HG03432 (cell line): ENCODE measurements at regions not wholly inside any gene's neighbourhood (a gene's known extent, or its start where the extent isn't known, plus 50 kb on each side); places are given as distances from the start of the nearest gene placed in this dataset.

Experiments
- ATAC-seq: cut with Tn5 transposase; IDR thresholded peaks from one replicate; pipeline ENCODE4 v1.9.1; 2021; ENCODE audit warnings: mild to moderate bottlenecking, moderate library complexity; ENCODE audit not compliant: unreplicated experiment

- ATAC-seq, result no peak
Measured at GRCh38 chr21:43364261-43364510, 62.7 kb downstream of the SIK1 start.

GRCh38 chr21:43363506-43364260, 63.2 kb downstream of the SIK1 start:
- no peak for ATAC-seq

DNA sequence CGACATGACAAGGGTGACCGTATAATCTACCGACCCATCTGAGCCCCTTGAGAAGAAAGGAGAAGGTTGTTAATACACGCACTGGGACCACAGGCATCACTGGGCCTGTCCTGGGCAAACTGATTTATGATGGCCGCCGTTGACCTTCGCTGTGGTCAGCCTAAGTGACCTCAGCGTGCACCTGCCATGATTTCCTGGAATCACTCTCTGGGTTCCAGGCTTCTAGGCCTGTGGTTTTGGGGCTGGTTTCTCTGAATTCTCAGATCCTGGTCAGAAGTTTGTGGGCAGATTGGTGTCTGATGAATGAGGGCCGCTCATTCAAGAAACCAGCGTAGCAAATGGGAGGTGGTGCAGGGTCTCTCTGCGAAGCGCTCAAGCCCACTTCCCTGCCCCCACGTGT, 64.0 kb downstream of the SIK1 start:
- ATAC-seq, result no peak

- peak; percentile 65 for ATAC-seq
Measured at GRCh38 chr21:43362321-43362791, 64.6 kb downstream of the SIK1 start.

GRCh38 chr21:43361493-43362296, 65.2 kb downstream of the SIK1 start:
- peak; percentile 66 for ATAC-seq

DNA sequence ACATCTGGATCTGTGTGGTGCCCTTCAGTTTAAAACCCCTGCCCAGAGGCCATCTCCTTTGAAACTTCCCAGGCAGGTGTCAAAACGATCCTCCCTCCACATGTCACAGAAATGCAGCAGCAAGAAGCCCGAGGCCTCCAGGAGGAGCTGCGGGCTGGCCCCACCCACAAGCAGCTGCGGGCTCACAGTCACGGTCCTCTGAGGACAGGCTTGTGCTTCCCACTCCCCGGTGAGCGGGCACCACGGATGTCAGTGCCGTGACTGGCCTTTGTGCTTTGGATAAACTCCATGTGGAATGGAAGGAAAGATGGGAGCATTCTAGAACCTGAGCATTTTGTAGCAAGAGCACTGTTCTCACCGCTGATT, 65.8 kb downstream of the SIK1 start:
- no peak for ATAC-seq

DNA sequence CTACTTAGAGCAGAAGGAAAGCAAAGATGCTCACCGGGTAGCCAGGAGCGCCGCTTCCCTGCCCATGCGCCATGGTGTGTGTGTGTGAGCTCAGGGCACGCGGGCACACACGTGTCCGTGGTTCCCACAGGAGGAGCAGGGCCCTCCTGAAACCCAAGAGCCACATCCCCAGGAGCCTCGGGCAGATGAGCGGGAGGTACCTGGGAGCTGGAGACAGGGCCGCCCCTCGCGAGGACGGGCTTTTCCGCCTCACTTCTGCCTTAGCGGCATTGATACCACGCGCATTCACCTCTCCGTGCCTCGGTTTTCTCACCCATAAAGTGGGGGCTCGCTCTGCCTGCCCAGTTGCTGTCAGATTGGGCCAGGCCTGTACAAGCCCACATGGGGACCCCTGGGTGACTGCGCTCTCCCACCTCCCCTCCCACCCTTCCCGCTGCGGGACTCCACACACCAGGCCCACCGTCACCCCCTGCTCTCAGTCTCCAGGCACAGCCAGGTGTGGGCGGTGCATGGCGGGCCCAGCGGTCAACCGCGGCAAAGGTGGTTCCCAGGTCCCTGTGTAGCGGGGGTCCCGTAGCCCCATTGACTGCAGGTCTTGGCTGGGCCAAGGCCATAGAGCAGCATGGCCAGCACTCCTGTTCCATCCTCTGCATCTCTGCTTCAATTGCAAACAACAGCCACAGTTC, 66.3 kb downstream of the SIK1 start:
- ATAC-seq, result no peak

DNA sequence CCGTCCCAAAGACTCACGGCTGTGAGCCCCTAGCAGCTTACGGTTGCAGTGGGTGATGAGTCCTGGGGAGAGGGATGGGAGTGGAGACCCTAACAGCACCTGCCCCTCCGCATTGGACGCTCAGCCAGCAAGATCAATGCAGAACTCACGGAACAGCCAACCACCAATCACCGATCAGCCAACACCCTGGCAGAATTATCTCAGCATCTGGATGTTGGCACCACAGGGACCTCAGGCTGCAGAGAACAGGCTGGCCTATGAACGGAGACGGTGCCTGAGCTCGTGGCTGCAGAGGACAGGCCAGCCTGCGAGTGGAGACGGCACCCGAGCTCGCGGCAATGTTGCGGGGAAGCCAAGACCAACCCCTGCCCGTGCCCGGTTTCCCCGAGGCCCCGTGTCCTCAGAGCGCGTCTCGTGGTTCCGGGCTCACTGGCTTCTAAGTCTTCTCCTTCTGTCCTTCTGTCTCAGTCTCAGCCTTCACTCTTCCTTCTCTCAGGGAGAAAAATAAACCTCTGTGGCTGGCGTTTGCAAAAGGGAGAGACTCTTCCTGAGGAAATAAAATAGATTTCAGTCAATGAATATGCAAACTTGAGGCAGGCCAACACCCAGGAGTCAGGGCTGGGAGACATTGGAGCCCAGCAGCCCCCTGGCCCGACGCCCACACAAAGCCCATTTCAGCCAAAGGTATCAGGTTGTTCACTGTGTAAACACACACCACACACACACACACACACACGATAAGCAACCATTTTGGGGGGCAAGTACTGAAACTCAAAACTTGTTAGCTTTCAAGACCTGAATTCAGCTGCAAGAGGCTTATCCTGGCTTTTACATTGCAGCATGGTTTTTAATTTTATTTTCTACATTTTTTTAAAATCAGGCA, 67.8 kb downstream of the SIK1 start:
- no peak for ATAC-seq

DNA sequence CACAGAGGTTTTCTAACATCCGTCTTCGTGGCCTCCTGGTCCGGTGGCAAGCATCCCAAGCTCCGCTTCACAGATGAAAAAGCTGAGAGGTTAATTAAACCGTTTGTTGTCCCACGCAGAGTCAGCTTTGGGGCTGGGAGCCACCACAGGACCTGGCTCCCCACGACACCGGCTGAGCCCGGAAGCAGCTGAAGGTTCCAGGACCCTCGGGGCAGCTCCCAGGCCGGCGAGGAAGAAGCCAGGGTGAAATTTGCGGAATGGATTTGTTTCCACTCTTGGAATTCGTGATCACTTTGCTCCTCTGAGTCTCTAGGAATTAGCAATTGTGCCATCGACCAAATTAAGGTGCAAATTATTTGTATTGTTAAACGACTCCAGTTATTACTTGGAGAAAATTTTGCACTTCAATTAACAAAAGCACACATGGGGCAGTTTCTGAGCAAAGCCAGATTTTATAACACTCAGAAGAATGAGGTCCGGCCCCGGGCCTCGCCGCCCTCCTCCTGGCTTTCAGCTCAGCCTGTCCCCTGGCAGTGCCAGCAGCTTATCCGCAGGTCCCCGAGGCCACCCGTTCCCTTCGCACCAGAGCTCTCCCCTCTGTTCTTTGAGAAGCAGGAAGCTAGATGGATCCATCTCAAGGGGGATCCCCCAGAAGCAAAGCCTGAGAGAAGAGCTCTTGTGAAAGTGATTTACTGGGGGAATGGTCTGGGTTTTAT, 69.1 kb downstream of the SIK1 start:
- ATAC-seq, result no peak

DNA sequence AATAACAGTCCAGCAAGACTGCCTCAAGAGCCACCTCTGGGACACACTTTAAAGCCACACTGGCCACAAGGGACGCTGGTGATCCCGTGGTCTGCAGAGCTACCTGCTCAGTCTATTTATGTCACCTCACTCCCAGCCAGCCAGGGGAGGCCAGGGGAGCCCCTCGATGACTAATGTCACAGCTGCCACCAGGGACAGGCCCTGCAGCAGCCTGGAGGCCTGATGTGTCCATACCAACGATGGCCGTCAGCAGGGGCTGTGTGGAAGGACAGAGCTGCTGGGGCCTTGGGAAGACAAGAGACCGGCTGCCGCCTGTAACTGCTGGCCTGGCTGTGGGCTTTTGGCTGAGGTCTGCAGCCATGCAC, 71.0 kb downstream of the SIK1 start:
- ATAC-seq, result no peak

- no peak for ATAC-seq
Measured at GRCh38 chr21:43355266-43355924, 71.5 kb downstream of the SIK1 start.

GRCh38 chr21:43354666-43355065, 72.3 kb downstream of the SIK1 start:
- no peak for ATAC-seq

DNA sequence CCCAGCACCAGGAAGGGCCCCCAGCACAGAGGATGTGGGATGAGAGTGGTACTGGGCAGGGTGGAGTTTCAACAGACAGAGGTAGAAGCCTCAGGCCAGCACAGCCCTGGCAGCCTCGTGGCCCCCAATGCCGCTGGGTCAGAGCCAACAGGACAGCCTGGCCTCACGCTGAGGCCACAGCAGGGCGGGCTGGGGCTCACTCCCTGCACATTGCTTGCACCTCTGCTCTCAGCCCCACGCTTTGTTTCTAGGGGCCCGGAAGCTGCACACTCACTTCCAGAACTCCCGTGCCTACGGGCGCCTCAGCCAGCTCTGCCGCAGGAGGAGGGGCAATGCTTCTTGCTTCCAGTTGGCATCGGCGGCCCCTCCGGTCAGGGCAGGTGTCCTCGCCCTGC, 72.9 kb downstream of the SIK1 start:
- ATAC-seq, result no peak

- ATAC-seq, result no peak
Measured at GRCh38 chr21:43353282-43354025, 73.5 kb downstream of the SIK1 start.

DNA sequence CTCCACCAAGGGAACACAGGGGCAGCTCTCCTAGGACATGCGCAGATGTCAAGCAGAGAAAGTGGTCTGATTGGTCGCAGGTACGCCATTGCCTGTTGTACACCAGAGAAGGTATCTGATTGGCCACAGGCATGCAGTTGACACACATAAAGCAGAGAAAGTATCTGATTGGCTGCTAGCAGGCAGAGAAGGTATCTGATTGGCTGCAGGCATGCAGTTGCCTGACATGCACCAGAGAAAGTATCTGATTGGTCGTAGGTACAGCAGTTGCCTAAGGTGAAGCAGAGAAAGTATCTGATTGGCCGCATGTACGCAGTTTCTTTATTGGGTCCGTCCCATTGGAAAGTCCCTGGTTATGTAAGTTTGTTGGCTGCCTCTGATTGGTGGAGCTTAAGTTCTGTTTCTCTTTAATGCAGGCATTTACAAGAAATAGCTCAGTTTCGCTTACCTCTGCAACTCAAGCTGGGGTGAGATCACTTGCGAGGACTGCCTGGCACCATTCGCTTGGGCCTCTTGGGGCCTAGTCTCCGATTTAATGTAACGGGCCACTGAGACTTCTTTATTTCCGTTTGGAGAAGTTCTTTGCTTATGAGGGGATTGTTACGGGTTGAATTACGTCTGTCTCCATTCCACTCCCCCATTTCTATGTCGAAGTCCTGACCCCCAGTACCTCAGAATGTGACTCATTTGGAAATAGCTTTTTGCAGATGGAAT, 74.2 kb downstream of the SIK1 start:
- ATAC-seq, result peak; percentile 74

DNA sequence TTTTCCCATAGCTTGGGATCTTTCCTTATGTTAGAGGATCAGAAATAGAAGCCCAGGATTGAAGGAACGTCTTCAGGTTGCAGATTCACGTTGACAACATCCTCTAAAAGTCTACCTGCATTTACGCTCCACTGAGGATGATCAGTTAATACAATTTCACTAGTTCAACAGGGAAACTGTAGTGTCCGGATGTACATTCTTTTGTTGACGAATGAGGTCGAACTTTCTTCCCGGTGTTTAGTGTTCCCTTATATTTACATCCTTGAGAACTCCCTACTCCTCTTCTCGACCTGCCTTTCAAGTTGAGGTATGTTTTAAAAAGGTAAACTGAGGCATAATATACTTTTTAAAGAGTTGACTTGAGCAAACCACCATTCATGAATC, 74.8 kb downstream of the SIK1 start:
- no peak for ATAC-seq

GRCh38 chr21:43351501-43352153, 75.3 kb downstream of the SIK1 start:
- ATAC-seq, result no peak

- no peak for ATAC-seq
Measured at GRCh38 chr21:43349644-43350043, 77.3 kb downstream of the SIK1 start.
